ENCODE measurements at regions not wholly inside any gene's neighbourhood (a gene's known extent, or its start where the extent isn't known, plus 50 kb on each side); places are given as distances from the start of the nearest gene placed in this dataset.

DNA sequence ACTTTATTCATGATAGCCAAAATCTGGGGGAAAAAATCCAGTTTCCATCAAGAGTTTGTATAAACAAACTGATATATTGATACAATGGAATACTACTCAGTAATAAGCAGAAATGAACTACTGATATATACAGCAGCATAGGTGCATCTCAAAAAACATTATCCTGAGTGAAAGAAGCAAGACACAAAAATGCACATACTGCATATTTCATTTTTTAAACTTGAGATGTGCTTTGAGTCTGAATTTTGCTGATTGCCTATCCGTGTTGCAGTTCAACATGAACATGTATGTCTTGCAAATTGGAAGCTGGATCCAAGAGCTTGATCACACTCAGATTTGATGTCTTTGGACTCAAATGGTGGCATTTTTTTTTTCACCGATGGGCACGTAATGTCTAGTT is 132.4 kb downstream of the TSEN15 start:
- TF ChIP-seq, protein P1, sequence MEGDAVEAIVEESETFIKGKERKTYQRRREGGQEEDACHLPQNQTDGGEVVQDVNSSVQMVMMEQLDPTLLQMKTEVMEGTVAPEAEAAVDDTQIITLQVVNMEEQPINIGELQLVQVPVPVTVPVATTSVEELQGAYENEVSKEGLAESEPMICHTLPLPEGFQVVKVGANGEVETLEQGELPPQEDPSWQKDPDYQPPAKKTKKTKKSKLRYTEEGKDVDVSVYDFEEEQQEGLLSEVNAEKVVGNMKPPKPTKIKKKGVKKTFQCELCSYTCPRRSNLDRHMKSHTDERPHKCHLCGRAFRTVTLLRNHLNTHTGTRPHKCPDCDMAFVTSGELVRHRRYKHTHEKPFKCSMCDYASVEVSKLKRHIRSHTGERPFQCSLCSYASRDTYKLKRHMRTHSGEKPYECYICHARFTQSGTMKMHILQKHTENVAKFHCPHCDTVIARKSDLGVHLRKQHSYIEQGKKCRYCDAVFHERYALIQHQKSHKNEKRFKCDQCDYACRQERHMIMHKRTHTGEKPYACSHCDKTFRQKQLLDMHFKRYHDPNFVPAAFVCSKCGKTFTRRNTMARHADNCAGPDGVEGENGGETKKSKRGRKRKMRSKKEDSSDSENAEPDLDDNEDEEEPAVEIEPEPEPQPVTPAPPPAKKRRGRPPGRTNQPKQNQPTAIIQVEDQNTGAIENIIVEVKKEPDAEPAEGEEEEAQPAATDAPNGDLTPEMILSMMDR (IDR thresholded peaks at IDR 0.05 in 8 of 11, conservative IDR thresholded peaks at IDR 0.05 in 3 of 11): no peak
- TF ChIP-seq POLR2A (IDR thresholded peaks at IDR 0.05): no peak
- TF ChIP-seq POLR2AphosphoS5 (IDR thresholded peaks at IDR 0.05): no peak

Measured in spleen (tissue), 7 donors.